Effector memory CD8-positive, alpha-beta T cell (primary cell): ENCODE measurements at regions not wholly inside any gene's neighbourhood (a gene's known extent, or its start where the extent isn't known, plus 50 kb on each side); places are given as distances from the start of the nearest gene placed in this dataset.

Experiments used
- ATAC-seq: fragments of 150-1000 bp; cut with Tn5 transposase; replicated peaks from 2 replicates; pipeline ENCODE4 v1.10.0; 2021; ENCODE audit warnings: mild to moderate bottlenecking, moderate library complexity
- DNase-seq, 3 experiments: peaks; one replicate each; pipeline ENCODE4 v3.0.0; 2021
- H3K27ac Mint-ChIP-seq, 2 donors: one replicate each; pipeline ENCODE4 v1.8.0; 2022; ENCODE audit warnings: mild to moderate bottlenecking in 2 of 2, mixed read lengths in 2 of 2, moderate library complexity in 2 of 2
- H3K27me3 Mint-ChIP-seq, 2 donors: one replicate each; pipeline ENCODE4 v1.8.0; 2022; ENCODE audit warnings: mixed read lengths in 2 of 2
- H3K36me3 Mint-ChIP-seq: one replicate; pipeline ENCODE4 v1.8.0; 2022; ENCODE audit warnings: mild to moderate bottlenecking, moderate library complexity, mixed read lengths; ENCODE audit not compliant: insufficient read depth
- H3K4me1 Mint-ChIP-seq, 2 donors: one replicate each; pipeline ENCODE4 v1.8.0; 2022; ENCODE audit warnings: low read depth in 2 of 2, mixed read lengths in 2 of 2
- H3K4me3 Mint-ChIP-seq, 2 donors: one replicate each; pipeline ENCODE4 v1.8.0; 2022; ENCODE audit warnings: mild to moderate bottlenecking in 2 of 2, mixed read lengths in 2 of 2, moderate library complexity in 2 of 2
- H3K9me3 Mint-ChIP-seq, 2 donors: one replicate each; pipeline ENCODE4 v1.8.0; 2022; ENCODE audit warnings: mixed read lengths in 2 of 2

DNA sequence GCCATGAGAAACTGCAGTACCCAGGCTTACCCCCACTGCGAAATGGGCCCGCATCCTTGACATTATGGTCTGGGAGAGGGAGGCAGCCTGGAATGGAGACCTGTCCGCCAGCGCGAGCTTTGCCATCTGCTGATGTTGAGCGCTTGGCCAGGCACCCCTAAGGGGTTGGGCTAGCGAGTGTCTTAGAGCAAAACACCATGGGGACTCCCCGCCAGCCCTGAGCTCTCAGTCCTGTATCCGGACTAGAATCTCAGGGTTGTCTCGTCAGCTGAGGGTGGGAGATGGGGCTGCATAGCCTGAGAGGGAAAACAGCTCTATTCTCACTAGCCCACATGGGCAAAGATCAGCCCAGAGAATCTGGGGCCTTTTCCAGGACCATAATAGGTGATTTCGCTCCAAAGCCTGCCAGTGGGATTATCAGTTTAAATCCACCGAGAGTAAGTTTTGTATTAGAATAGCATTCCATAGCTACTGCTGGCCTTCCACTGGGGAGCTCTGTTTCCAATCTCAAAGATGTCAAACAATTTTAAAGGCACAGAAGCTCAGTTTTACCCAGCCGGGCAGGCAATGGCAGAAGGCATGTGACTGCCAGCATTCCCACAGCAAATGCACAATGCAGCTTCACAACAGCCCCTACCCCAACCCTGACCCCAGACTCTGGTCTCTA lies 167.5 kb upstream of the TPM1 start:
- Mint-ChIP-seq H3K4me1 (peaks cover 0 to 2% of the 10 kb centered on the region in 2 donors), H3K9me3 (no peaks in the 10 kb centered on the region), H3K36me3 (no peaks in the 10 kb centered on the region), H3K4me3 (no peak overlapping the region), H3K27me3 (peaks cover 32 to 36% of the 10 kb centered on the region in 2 donors), H3K27ac (no peak overlapping the region)
- DNase-seq: no peak
- ATAC-seq: no peak

DNA sequence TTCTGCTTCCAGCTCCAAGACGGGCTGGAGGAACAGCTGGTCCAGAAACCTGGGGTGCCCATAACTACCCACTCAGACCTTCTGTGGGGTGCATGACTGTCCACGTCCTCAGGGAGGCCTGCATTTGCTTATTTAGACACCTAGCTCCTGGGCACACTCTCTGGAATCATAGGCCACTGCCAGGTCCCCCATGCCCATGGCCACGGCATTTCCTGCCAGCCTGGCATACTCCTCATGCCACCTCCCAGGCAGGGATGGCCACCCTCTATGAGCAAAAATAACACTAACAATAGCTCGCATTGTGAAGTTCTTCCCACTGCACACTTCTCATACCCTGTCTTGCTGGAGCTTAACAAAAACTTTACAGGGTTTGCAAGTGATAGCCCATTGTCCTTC lies 166.9 kb upstream of the TPM1 start:
- Mint-ChIP-seq H3K4me1 (peaks cover 0 to 3% of the 10 kb centered on the region in 2 donors), H3K9me3 (no peaks in the 10 kb centered on the region), H3K36me3 (no peaks in the 10 kb centered on the region), H3K27ac (no peak overlapping the region), H3K4me3 (no peak overlapping the region), H3K27me3 (peaks cover 32 to 41% of the 10 kb centered on the region in 2 donors)
- DNase-seq (no peak), ATAC-seq (no peak)

DNA sequence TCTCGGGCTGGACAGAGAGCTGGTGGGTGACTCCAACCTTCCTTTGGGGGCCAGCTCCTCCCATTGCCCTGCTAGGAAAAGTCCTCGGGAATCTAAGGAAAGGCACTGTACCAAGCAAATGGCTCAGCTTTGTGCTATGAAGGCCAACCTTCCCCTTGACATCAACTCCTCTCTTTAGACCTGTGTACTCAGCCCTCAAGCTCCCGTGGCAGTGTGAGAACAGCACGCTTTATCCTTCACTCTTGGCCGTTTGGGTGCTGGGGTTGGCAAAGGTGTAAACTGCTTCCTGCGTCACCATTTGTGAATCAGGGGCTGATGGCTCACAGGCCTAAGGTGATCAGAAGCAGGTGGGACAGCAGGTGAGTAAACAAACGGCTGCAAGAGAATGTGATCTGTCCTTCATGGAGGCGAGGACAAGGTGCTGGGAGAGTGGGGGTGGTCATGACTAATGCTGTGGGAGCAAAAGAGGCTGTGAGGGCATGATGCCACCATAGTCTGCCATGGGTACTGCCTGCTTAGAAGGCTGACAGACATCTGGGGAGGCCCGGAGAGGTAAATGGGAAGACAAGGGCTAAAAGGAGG lies 165.2 kb upstream of the TPM1 start:
- ATAC-seq (no peak), DNase-seq (no peak)
- H3K27ac Mint-ChIP-seq: no peak overlapping the region
- H3K4me1 Mint-ChIP-seq: peaks cover 0 to 3% of the 10 kb centered on the region in 2 donors
- no peaks in the 10 kb centered on the region for H3K36me3 Mint-ChIP-seq
- peaks cover 25 to 46% of the 10 kb centered on the region in 2 donors for H3K27me3 Mint-ChIP-seq
- no peak overlapping the region for H3K4me3 Mint-ChIP-seq
- H3K9me3 Mint-ChIP-seq: no peaks in the 10 kb centered on the region

DNA sequence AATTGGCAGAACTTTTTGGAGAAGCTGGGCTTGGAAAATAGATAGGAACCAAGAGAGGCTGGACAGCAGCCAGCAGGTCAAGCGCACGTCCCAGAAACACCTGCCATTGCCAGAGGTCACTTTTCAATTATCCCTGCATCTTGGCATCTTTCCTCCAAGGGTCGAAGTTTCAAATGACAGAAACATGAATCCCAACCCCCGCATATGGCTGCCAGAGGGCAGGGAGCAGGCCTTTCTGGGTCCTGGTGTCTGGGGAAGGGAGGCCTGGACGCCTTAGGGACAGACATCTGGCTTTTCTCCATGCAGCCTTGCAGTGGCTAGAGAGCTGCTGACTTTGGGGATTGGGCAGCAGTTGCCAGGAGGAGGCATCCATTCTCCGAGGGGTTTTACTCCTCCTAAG lies 164.5 kb upstream of the TPM1 start:
- Mint-ChIP-seq H3K4me3 (no peak overlapping the region), H3K27ac (no peak overlapping the region), H3K27me3 (peaks cover 25 to 46% of the 10 kb centered on the region in 2 donors), H3K9me3 (no peaks in the 10 kb centered on the region), H3K36me3 (no peaks in the 10 kb centered on the region), H3K4me1 (peaks cover 0 to 3% of the 10 kb centered on the region in 2 donors)
- no peak for DNase-seq
- ATAC-seq: no peak

DNA sequence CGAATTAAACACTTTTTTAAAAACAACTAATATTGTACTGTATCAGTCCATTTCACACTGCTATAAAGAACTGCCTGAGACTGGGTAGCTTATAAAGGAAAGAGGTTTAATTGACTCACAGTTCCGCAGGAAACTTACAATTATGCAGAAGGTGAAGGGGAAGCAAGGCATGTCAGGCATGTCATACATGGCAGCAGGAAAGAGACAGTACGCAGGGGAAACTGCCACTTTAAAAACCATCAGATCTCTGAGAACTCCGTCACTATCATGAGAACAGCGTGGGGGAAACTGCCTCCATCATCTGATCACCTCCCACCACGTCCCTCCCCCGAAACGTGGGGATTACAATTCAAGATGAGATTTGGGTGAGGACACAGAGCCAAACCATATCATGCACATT lies 162.8 kb upstream of the TPM1 start:
- no peaks in the 10 kb centered on the region for H3K9me3 Mint-ChIP-seq

DNA sequence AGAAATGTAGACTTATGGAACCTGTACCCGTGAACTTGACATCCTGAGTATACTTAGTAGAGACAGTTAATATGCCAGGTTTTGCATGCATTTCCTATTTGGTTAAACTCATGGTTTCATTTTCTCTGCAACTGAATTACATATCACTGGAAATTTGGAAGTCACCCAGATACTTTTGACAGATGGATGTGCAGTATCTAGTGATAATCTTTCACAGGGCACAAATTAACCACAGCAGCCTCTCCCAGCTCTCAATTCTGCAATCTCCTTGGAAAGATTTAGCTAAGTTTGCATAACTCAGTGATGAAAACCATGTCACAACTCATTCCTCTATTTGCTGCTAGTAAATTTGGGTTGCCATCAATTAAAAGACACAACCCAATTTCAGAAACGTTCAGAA lies 162.3 kb upstream of the TPM1 start:
- no peak for DNase-seq
- Mint-ChIP-seq H3K4me1 (peaks cover 0 to 3% of the 10 kb centered on the region in 2 donors), H3K27me3 (peaks cover 22 to 42% of the 10 kb centered on the region in 2 donors), H3K4me3 (no peak overlapping the region), H3K9me3 (no peaks in the 10 kb centered on the region), H3K36me3 (no peaks in the 10 kb centered on the region), H3K27ac (no peak overlapping the region)
- ATAC-seq: no peak

More for the DNA sequence above, 162.8 kb upstream of the TPM1 start:
- H3K4me1 Mint-ChIP-seq: peaks cover 0 to 3% of the 10 kb centered on the region in 2 donors
- H3K27ac Mint-ChIP-seq: no peak overlapping the region
- ATAC-seq (no peak), DNase-seq (no peak)
- H3K4me3 Mint-ChIP-seq: no peak overlapping the region
- H3K36me3 Mint-ChIP-seq: no peaks in the 10 kb centered on the region
- H3K27me3 Mint-ChIP-seq: peaks cover 17 to 37% of the 10 kb centered on the region in 2 donors

DNA sequence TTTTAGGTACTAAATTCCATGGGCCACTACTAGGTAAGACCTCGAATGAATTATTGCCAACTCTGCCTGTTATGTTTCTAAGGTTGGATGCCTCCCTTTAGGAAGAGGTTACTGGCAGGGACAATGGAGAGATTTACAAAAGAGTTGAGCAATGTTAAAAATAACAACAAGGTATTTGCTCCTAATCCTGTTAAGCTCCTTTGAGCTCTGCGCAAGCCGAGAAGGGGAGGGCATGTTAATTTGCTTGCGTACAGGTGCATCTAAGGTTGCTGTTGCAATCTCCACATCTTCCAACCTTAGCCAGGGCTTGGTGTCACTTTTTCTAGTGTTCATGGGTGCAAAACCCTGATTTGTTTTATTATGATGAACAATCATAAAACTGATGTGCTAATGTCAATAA lies 161.5 kb upstream of the TPM1 start:
- ATAC-seq: no peak
- Mint-ChIP-seq H3K27ac (no peak overlapping the region), H3K4me3 (no peak overlapping the region), H3K9me3 (no peaks in the 10 kb centered on the region), H3K4me1 (peaks cover 0 to 3% of the 10 kb centered on the region in 2 donors), H3K27me3 (peaks cover 27 to 50% of the 10 kb centered on the region in 2 donors), H3K36me3 (no peaks in the 10 kb centered on the region)
- DNase-seq: no peak

DNA sequence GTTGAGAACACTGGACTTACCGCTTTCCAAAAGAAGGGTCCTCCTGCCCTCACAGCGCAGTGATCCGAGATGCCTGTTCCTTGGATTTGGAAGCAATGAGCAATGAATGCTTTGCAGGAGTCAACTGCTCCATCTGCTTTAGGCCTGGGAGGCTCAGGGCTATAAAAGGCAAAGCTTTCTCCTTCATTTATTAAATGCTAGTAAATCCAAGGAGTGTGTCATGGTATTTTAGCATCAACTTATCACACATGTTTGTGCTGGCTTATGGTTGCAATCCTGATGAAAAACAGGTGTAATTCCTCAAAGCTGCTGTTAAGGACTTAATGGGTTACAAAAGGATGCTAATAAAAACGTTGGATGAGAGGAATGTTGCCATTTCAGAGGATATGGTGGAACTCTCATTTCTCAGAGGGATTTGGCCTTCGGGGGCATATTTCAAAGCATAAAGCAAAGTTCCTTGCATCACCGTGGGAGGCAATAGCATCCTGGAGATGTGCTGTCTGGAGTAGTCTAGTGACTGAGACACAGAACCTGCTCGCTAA lies 158.5 kb upstream of the TPM1 start:
- no peak for ATAC-seq

DNA sequence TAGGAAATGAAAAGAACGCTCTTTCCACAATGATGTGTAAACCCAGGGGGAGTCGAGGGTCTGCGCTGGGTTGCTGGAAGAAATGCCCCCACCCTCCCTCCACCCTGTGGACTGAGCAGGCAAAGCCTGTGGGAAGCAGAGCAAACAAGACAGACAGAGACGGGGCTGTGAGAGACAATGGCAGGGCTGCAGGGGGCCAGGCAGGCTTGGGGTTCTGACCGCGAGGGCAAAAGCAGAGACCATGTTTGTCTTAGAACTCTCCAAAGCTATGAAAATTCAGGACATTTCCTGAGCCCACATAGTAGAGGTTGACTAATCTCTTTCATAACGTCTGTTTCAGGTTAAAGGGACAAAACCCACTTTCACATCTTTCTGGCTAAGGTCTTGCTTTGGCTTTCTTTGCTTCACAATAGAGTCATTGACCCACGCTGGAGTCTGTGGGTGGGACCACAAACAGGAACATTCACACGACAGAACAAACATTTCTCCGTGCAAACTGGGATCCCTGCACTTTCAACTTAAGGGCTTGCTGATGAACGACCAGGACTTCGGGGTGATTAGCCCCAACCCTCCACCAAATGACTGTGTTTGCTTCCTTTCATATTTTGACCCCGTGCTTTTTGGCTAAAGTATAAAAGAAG lies 156.0 kb upstream of the TPM1 start:
- Mint-ChIP-seq H3K9me3 (no peaks in the 10 kb centered on the region), H3K27me3 (peaks cover 50 to 59% of the 10 kb centered on the region in 2 donors), H3K4me3 (no peak overlapping the region), H3K4me1 (no peaks in the 10 kb centered on the region), H3K36me3 (no peaks in the 10 kb centered on the region), H3K27ac (no peak overlapping the region)
- ATAC-seq (no peak), DNase-seq (no peak)

More for the DNA sequence above, 158.5 kb upstream of the TPM1 start:
- peaks cover 0 to 3% of the 10 kb centered on the region in 2 donors for H3K4me1 Mint-ChIP-seq
- H3K4me3 Mint-ChIP-seq: no peak overlapping the region
- no peaks in the 10 kb centered on the region for H3K9me3 Mint-ChIP-seq
- H3K27me3 Mint-ChIP-seq: peaks cover 45 to 63% of the 10 kb centered on the region in 2 donors
- H3K27ac Mint-ChIP-seq: no peak overlapping the region
- DNase-seq: no peak
- no peaks in the 10 kb centered on the region for H3K36me3 Mint-ChIP-seq

DNA sequence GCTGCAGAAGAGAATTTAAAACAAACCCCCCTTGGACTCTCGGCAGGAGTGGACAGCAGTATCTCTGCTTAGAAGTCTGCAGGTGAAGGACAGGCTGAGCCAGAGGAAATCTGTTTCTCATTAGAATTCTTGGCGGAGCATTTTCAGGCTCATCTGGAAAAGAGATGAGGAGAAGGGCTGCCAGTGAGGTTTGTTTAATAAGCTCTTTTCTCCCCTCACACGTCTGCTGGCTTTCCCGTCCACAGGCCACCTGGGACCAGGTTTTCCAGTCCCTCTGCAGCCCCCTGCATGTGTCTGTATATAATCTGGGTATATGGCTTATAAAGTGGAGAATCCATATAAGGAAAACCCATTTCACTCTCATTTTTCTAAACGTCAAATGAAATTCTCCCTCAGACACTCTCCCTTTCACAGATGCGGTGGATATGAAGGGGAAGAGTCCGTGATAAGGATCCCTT lies 155.4 kb upstream of the TPM1 start:
- DNase-seq (no peak), ATAC-seq (no peak)
- H3K4me1 Mint-ChIP-seq: no peaks in the 10 kb centered on the region
- H3K36me3 Mint-ChIP-seq: no peaks in the 10 kb centered on the region
- H3K27me3 Mint-ChIP-seq: peaks cover 54 to 65% of the 10 kb centered on the region in 2 donors
- H3K27ac Mint-ChIP-seq: no peak overlapping the region
- H3K4me3 Mint-ChIP-seq: no peak overlapping the region
- no peaks in the 10 kb centered on the region for H3K9me3 Mint-ChIP-seq

DNA sequence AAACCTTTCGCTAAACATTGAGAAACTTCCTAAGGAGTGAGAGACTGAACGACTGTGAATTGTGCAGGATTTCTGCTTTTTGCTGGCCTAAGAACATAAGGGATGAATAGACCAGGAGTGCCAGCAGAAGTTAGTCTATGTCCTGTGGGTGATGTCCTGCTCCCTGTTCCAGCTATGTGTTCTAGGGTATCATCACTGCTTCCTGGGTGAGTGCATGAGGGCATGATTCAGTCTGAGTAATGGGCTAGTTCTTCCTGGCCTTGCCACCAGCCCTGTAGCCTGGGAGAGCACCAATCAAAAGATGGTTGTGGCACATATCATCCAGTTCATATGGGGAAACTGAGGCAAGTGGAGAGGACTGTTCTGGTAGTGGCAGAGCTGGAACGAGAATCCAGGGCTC lies 153.9 kb upstream of the TPM1 start:
- no peak overlapping the region for H3K27ac Mint-ChIP-seq
- no peaks in the 10 kb centered on the region for H3K9me3 Mint-ChIP-seq
- H3K36me3 Mint-ChIP-seq: no peaks in the 10 kb centered on the region
- no peak for ATAC-seq
- no peak for DNase-seq
- H3K4me3 Mint-ChIP-seq: no peak overlapping the region
- H3K4me1 Mint-ChIP-seq: no peaks in the 10 kb centered on the region
- peaks cover 55 to 65% of the 10 kb centered on the region in 2 donors for H3K27me3 Mint-ChIP-seq

DNA sequence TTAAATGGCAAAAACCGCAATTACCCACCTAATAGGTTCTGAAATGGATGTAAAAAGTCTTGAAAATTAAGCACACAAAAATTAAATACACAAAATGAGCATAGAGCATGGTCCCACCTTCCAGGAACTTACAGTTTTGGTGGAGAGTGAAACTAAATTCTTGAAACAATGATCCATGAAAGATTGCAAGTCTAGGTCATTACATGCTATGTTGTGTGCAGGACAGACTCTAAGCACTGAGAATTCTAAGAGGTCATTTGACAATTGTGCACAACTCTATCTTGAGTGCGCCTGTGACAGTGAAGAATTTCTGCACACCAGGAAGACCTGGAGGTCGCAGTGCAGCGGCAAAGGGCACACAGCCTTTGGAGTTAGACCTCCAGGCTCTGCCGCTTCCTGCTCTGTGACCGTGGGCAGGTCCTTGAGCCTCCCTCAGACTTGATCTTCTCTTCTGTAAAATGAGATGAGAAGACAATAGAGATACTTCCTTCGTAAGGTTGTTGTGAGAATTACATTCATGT lies 153.3 kb upstream of the TPM1 start:
- DNase-seq (no peak), ATAC-seq (no peak)
- H3K36me3 Mint-ChIP-seq: no peaks in the 10 kb centered on the region
- no peak overlapping the region for H3K4me3 Mint-ChIP-seq
- H3K27ac Mint-ChIP-seq: no peak overlapping the region
- H3K9me3 Mint-ChIP-seq: no peaks in the 10 kb centered on the region
- H3K4me1 Mint-ChIP-seq: no peaks in the 10 kb centered on the region
- peaks cover 59 to 68% of the 10 kb centered on the region in 2 donors for H3K27me3 Mint-ChIP-seq

DNA sequence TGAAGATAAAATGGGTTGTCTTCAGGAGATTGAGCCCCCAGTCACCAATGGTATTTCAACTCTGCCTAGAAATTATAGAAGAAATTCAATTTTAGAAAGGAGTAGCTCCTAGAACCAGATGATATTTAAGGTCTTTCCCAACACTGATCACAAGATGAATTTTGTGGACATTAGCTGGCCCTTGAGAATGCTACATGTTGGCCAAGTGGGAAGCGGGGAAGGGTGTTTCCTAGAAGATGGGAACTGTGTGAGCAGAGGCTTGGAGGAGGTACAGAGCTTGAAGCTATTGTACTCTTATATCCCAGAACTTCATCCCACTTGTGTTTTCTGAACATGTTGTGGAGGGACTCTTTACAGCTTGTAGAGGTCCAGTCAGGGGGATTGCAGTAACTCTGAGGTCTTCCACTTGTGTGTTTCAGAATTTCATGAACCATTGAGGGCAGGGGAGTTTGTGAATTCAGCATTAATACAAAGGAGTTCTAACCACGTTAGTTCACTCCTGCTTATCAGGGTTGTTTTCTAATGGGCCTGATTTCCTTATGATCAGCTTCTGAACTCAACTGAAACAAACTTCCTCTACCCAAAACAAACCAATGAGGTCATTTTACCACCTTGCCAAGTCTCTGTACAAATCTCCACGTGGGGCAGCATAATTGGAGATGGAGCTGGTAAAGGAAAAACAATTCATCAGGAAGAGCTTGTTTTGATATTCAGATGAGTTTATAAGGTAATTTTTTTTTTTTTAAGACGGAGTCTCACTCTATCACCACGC lies 152.6 kb upstream of the TPM1 start:
- H3K27me3 Mint-ChIP-seq: peaks cover 54 to 71% of the 10 kb centered on the region in 2 donors
- H3K9me3 Mint-ChIP-seq: no peaks in the 10 kb centered on the region
- H3K4me3 Mint-ChIP-seq: no peak overlapping the region
- no peak overlapping the region for H3K27ac Mint-ChIP-seq
- ATAC-seq: no peak
- H3K36me3 Mint-ChIP-seq: no peaks in the 10 kb centered on the region
- no peaks in the 10 kb centered on the region for H3K4me1 Mint-ChIP-seq
- DNase-seq: no peak
